GM23338 (cell line): ENCODE measurements at regions not wholly inside any gene's neighbourhood (a gene's known extent, or its start where the extent isn't known, plus 50 kb on each side); places are given as distances from the start of the nearest gene placed in this dataset.

Experiments
- CTCF ChIP-seq, 2 experiments: fragments of 200-600 bp in 1 of 2; sonication (generic) in 1 of 2; conservative IDR thresholded peaks; 2 replicates each; pipeline versions ENCODE4 v1.5.1 to v1.6.1; 2016 to 2017; ENCODE audit warnings: antibody characterized with exemption in 2 of 2, low read depth in 2 of 2, mild to moderate bottlenecking in 2 of 2, moderate library complexity in 1 of 2
- EZH2 ChIP-seq: fragments of 200-600 bp; sonication (generic); IDR thresholded peaks from one replicate; pipeline ENCODE4 v1.8.0; 2017; ENCODE audit warnings: antibody characterized with exemption, mild to moderate bottlenecking, low read depth; ENCODE audit not compliant: unreplicated experiment
- EZH2phosphoT487 ChIP-seq: fragments of 200-600 bp; sonication (generic); IDR thresholded peaks from one replicate; pipeline ENCODE4 v1.8.1; 2018; ENCODE audit warnings: antibody characterized with exemption; ENCODE audit not compliant: unreplicated experiment
- JUNB ChIP-seq: IDR thresholded peaks from one replicate; pipeline ENCODE4 v1.6.1; 2016; ENCODE audit warnings: antibody characterized with exemption; ENCODE audit not compliant: unreplicated experiment
- POLR2AphosphoS5 ChIP-seq: IDR thresholded peaks from 2 replicates; pipeline ENCODE4 v1.6.1; 2016; ENCODE audit warnings: antibody characterized with exemption, low read depth
- REST ChIP-seq: IDR thresholded peaks from one replicate; pipeline ENCODE4 v1.6.1; 2018; ENCODE audit warnings: antibody characterized with exemption; ENCODE audit not compliant: unreplicated experiment
- ZNF331 ChIP-seq: fragments of 250-450 bp; sonication (Bioruptor Pico); IDR thresholded peaks from 2 replicates; pipeline ENCODE4 v1.5.0; 2020; ENCODE audit warnings: low read depth, mild to moderate bottlenecking, moderate library complexity

GRCh38 chr3:102105193-102105592, 255.9 kb downstream of the NFKBIZ start:
- no peak for TF ChIP-seq CTCF (conservative IDR thresholded peaks at IDR 0.05; ENCODE audit: low read depth in 2 of 2)
- no peak for TF ChIP-seq JUNB
- TF ChIP-seq ZNF331, result no peak
- TF ChIP-seq EZH2phosphoT487, result no peak
- no peak for TF ChIP-seq EZH2
- TF ChIP-seq POLR2AphosphoS5, result no peak
- no peak for TF ChIP-seq REST
